22Rv1 (cell line): ENCODE measurements at regions not wholly inside any gene's neighbourhood (a gene's known extent, or its start where the extent isn't known, plus 50 kb on each side); places are given as distances from the start of the nearest gene placed in this dataset.

Experiments used
- H3K27ac ChIP-seq: fragments of 450-650 bp; 2 replicates; pipeline ENCODE4 v1.5.1; 2017
- ZFX ChIP-seq: fragments of 450-650 bp; IDR thresholded peaks from 2 replicates; pipeline ENCODE4 v1.6.1; 2017; ENCODE audit warnings: antibody characterized with exemption, borderline replicate concordance
- TF ChIP-seq, protein P1 (sequence below): fragments of 450-650 bp; IDR thresholded peaks from 2 replicates; pipeline ENCODE4 v1.5.1; 2017; ENCODE audit warnings: mild to moderate bottlenecking

DNA sequence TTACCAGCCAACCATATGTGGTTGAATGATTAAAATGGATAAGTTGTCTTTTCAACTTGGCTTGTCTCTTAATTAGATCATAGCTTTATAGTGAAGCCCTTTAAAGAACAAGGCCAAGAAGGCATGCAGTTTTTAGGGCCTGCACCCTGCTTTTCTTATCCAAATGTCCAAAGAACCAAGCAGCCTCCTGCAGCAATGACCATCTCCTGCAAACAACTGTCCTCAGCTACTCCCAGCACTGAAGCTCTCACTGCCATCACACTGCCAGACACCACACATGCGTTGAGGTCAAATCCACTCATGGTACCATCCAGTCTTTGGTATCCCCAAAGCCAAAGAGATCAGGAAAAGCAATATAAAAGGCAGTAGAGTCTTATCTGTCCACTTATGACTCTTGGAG, 210.3 kb downstream of the ACTR3B start:
- H3K27ac ChIP-seq = no peak overlapping the region
- TF ChIP-seq ZFX = no peak
- TF ChIP-seq, protein P1, sequence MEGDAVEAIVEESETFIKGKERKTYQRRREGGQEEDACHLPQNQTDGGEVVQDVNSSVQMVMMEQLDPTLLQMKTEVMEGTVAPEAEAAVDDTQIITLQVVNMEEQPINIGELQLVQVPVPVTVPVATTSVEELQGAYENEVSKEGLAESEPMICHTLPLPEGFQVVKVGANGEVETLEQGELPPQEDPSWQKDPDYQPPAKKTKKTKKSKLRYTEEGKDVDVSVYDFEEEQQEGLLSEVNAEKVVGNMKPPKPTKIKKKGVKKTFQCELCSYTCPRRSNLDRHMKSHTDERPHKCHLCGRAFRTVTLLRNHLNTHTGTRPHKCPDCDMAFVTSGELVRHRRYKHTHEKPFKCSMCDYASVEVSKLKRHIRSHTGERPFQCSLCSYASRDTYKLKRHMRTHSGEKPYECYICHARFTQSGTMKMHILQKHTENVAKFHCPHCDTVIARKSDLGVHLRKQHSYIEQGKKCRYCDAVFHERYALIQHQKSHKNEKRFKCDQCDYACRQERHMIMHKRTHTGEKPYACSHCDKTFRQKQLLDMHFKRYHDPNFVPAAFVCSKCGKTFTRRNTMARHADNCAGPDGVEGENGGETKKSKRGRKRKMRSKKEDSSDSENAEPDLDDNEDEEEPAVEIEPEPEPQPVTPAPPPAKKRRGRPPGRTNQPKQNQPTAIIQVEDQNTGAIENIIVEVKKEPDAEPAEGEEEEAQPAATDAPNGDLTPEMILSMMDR = no peak

DNA sequence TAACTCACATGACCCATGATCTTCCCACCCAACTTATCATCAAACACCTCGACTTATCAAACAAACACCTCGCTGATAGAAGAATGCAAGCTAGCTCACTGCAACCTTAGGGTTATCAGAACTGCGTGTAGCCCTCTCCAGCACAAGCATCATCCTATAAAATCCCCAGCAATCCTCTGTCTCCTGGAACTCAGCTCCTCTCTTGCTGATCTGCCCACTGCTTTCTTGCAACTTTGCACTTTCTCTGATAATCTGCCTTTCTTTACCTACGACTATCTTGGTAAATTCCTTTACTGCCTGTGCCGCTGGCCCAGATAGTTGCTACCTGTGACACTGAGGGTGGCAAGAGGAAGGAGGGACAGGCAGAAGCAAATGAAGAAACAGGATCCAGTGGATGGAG, 210.9 kb downstream of the ACTR3B start:
- TF ChIP-seq ZFX = no peak
- TF ChIP-seq, protein P1 = no peak
- H3K27ac ChIP-seq = no peak overlapping the region

DNA sequence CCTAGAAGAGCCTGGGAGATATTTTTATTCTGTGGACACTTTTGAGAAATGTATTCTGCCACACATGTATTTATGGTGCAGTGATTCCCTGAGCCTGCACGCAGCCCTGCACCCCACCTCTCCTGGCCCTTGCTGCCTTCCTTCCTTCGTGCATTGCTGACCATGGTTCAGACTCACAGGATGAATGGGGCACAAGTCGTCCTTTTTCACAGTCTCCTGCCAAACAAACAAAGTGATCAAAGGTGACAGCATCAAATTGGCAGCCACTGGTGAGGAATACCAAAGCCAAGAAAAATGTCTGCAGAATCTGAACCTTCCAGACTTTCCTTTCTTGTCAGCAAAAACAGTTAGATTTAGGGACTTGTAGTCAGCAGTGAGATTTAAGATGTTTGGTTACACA, 215.0 kb downstream of the ACTR3B start:
- no peak for TF ChIP-seq ZFX
- TF ChIP-seq, protein P1 = no peak
- no peak overlapping the region for H3K27ac ChIP-seq

DNA sequence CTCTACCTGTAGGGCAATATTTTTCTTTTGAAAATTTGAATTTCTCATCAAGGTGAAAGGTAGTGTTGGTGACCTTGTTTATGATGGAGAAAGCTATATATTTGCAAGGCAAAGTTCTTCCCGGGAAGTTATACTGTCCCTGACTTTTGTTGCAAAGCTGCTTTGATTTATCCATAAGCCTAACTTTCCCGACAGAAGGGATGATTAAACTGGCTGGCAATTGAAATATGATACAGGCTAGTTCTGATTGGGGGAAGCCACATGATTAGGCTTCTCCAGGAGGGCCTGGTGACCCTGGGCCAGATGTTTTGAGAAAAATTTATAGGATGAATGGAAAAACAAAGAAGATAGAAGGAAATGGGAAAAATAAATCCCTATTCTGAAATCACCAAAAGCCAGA, 215.5 kb downstream of the ACTR3B start:
- no peak overlapping the region for H3K27ac ChIP-seq
- TF ChIP-seq ZFX = no peak
- TF ChIP-seq, protein P1 = no peak

DNA sequence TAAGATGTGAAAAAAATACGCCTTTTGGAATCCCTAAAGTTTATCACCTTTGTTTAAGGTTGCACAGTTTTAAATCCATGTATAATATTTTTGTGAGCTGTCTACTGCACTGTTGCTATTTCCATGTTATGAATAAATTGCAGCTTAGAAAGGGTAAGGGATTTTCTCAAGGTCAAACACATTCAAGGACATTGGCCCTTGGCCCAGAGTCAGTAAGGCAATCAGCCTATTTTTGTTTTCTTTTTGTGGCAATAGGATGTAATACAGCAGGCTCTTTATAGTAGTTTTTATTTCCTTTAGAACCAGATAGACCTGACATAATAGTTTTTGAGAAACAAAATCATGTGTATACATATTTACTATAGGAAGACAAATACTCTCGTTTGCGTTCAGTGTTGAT, 219.8 kb downstream of the ACTR3B start:
- TF ChIP-seq ZFX = no peak
- H3K27ac ChIP-seq = no peak overlapping the region

DNA sequence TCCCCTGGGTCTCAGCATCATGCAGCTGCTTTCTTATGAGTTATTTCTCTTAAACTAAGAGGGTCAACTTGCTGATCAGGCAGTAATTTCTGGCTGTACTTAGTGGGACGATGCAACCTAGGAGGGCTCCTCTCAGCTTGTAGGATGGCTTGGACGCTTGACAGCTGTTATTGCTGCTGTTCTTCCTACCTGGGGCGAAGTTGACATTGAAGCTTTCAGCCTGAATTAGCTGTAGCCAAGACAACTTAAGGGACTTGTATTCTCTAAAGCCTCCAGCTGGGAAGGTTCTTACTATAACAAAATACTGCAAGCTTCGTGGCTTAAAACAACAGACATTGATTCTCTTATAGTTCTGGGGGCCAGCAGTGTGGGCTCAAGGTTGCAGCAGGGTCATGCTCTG, 224.9 kb downstream of the ACTR3B start:
- no peak for TF ChIP-seq ZFX
- TF ChIP-seq, protein P1 = no peak
- no peak overlapping the region for H3K27ac ChIP-seq

DNA sequence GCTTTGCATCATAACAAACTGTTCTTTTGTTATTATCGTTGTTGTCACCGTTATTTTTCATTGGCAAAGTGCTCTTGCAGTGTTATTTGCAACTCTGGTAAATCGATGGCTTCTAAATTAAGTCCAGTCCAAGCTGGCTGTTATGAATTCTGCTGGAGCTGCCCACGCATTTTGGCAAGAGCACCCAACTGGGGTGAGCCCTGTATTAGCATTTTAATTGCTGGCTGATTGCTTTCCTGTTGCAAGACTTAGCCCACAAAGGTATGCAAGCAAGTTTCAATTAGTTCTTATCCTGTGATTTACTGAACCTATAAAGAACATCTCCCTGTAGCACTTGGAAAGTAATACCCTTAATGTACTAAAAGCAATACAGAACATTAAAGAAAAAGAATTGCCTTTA, 226.8 kb downstream of the ACTR3B start:
- H3K27ac ChIP-seq = no peak overlapping the region

DNA sequence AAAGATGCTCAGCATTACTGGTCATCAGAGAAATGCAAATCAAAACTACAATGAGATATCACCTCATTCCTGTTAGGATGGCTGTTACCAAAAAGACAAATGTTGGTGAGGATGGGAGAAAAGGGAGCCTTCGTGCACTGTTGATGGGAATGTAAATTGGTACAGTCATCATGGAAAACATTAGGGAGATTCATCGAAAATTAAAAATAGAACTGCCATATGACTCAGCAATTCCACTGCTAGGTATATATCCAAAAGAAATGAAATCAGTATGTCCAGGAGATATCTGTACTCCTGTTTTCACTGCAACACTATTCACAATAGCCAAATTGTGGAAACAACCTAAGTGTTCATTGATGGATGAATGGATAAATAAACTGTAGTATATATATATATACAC, 228.1 kb downstream of the ACTR3B start:
- no peak overlapping the region for H3K27ac ChIP-seq
- TF ChIP-seq, protein P1 = no peak
- TF ChIP-seq ZFX = no peak

More for the DNA sequence above, 226.8 kb downstream of the ACTR3B start:
- TF ChIP-seq, protein P1 = no peak
- TF ChIP-seq ZFX = no peak
